ENCODE measurements at regions not wholly inside any gene's neighbourhood (a gene's known extent, or its start where the extent isn't known, plus 50 kb on each side); places are given as distances from the start of the nearest gene placed in this dataset.

DNA sequence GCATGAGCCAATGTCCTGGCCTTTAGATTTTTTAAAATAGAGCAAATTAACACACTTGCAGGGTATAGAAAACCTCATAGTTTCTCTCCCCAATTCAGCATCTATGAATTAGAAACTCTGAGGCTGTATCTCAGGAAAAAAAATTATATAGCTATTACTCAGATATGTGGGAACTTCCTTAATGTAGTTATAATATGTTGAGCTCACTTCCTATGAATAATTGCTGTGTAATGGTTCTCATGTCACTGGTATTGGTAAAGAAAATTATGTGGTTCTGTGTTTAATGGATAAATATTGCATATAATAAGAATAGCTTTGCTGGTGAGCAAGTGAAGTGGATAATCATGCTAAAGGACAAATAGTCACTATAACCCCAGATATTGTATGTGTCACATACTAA lies 2019.8 kb downstream of the NCAM2 start:
- TF ChIP-seq CTCF (IDR thresholded peaks at IDR 0.05) (no peak), ZFX (IDR thresholded peaks at IDR 0.05; ENCODE audit: borderline replicate concordance) (no peak)

All from 22Rv1 (cell line).